ENCODE measurements at regions not wholly inside any gene's neighbourhood (a gene's known extent, or its start where the extent isn't known, plus 50 kb on each side); places are given as distances from the start of the nearest gene placed in this dataset.

GRCh38 chr11:106276859-106277436, 199.5 kb downstream of the AASDHPPT start:
- TF ChIP-seq CTCF (conservative IDR thresholded peaks at IDR 0.05; ENCODE audit: low read depth, low read length): peak; percentile 87
- no peak for TF ChIP-seq EZH2 (IDR thresholded peaks at IDR 0.05; ENCODE audit: low read length, unreplicated experiment)

All from PC-3 (cell line).